OCI-LY7 (cell line): ENCODE measurements at regions not wholly inside any gene's neighbourhood (a gene's known extent, or its start where the extent isn't known, plus 50 kb on each side); places are given as distances from the start of the nearest gene placed in this dataset.

ENCODE experiments used
- BruUV-seq: library from RNA; stranded (reverse); fragments of 400-500 nt; replicated peaks from 2 replicates; lab custom pipeline; 2021; lab: Mats Ljungman, UMichigan
- CTCF ChIA-PET: fragments of 300-600 bp; sonication (Branson Sonifier 250); formaldehyde crosslinking; loops from one replicate; lab custom pipeline; 2022; ENCODE audit warnings: antibody characterized with exemption; ENCODE audit not compliant: unreplicated experiment; lab: Charles Lee
- POLR2A ChIA-PET: fragments of 300-600 bp; sonication (Branson Sonifier 250); formaldehyde crosslinking; loops from one replicate; lab custom pipeline; 2022; ENCODE audit warnings: antibody characterized with exemption; lab: Charles Lee
- DNase-seq: peaks from one replicate; pipeline ENCODE4 v3.0.0-alpha.2; 2015; ENCODE audit warnings: low spot score
- H2AFZ ChIP-seq: fragments of 200-600 bp; sonication (generic), shearing (Covaris generic); 2 replicates; pipeline ENCODE4 v1.6.1; 2014; ENCODE audit warnings: mild to moderate bottlenecking, antibody characterized with exemption, low read length, moderate library complexity
- H3K27ac ChIP-seq: fragments of 200-600 bp; sonication (generic); 2 replicates; pipeline ENCODE4 v1.5.1; 2014; ENCODE audit warnings: mixed run types, low read depth, mild to moderate bottlenecking, moderate library complexity, low read length, inconsistent platforms; ENCODE audit not compliant: poor library complexity, severe bottlenecking
- H3K36me3 ChIP-seq: fragments of 200-600 bp; sonication (generic); 2 replicates; pipeline ENCODE4 v1.6.1; 2014; ENCODE audit warnings: mild to moderate bottlenecking, antibody characterized with exemption, low read length, moderate library complexity, mixed read lengths; ENCODE audit not compliant: insufficient read depth
- H3K4me1 ChIP-seq: fragments of 200-600 bp; sonication (generic); 2 replicates; pipeline ENCODE4 v1.5.1; 2014; ENCODE audit warnings: mild to moderate bottlenecking, low read length; ENCODE audit not compliant: insufficient read depth, poor library complexity, severe bottlenecking
- H3K4me2 ChIP-seq: fragments of 200-600 bp; sonication (generic); 2 replicates; pipeline ENCODE4 v1.6.1; 2014; ENCODE audit warnings: mild to moderate bottlenecking, low read length
- H3K4me3 ChIP-seq: fragments of 200-600 bp; sonication (generic); 2 replicates; pipeline ENCODE4 v1.5.1; 2014; ENCODE audit warnings: mild to moderate bottlenecking, low read depth, low read length; ENCODE audit not compliant: poor library complexity, severe bottlenecking
- H3K79me2 ChIP-seq: fragments of 200-600 bp; sonication (generic); 2 replicates; pipeline ENCODE4 v1.6.1; 2016; ENCODE audit warnings: low read depth, mild to moderate bottlenecking, low read length, moderate library complexity, mixed read lengths; ENCODE audit not compliant: insufficient read depth
- H3K9me2 ChIP-seq: fragments of 200-600 bp; sonication (generic); 2 replicates; pipeline ENCODE4 v1.6.1; 2016; ENCODE audit warnings: mild to moderate bottlenecking, low read length, mixed read lengths; ENCODE audit not compliant: insufficient read depth
- H3K9me3 ChIP-seq: fragments of 200-600 bp; sonication (generic); 2 replicates; pipeline ENCODE4 v1.6.1; 2014; ENCODE audit warnings: mild to moderate bottlenecking, mixed run types, low read length, mixed read lengths
- H4K20me1 ChIP-seq: fragments of 200-600 bp; sonication (generic); 2 replicates; pipeline ENCODE4 v1.6.1; 2014; ENCODE audit warnings: mild to moderate bottlenecking, antibody characterized with exemption, low read length, moderate library complexity, mixed read lengths; ENCODE audit not compliant: insufficient read depth
- CTCF ChIP-seq: fragments of 200-600 bp; sonication (generic); conservative IDR thresholded peaks from 2 replicates; pipeline ENCODE4 v1.5.1; 2014; ENCODE audit warnings: mild to moderate bottlenecking, antibody characterized with exemption, low read length, moderate library complexity, mixed read lengths
- EZH2phosphoT487 ChIP-seq: fragments of 200-600 bp; sonication (generic); IDR thresholded peaks from 2 replicates; pipeline ENCODE4 v1.6.1; 2018; ENCODE audit warnings: low read depth, borderline replicate concordance, mild to moderate bottlenecking, mixed run types, antibody characterized with exemption, low read length, moderate library complexity, mixed read lengths
- intact Hi-C: fragments of 100-400 bp; cut with micrococcal nuclease; formaldehyde crosslinking; loops from one replicate; pipeline ENCODE4 v1.10.0; 2022; ENCODE audit not compliant: unreplicated experiment

GRCh38 chr3:82424031-82424339 lies 662.5 kb upstream of the GBE1 start:
- no peaks in the 10 kb centered on the region for H3K9me3 ChIP-seq
- no peak overlapping the region for H3K4me3 ChIP-seq
- no peak overlapping the region for H2AFZ ChIP-seq
- no peaks in the 10 kb centered on the region for H3K4me1 ChIP-seq
- no peaks in the 10 kb centered on the region for H3K79me2 ChIP-seq
- no peak overlapping the region for H3K4me2 ChIP-seq
- ChIA-PET CTCF (no interaction called here), POLR2A (no interaction called here)
- H3K36me3 ChIP-seq: no peaks in the 10 kb centered on the region
- intact Hi-C loops: no loop called here
- DNase-seq: no peak
- TF ChIP-seq CTCF (no peak), EZH2phosphoT487 (no peak)
- no peaks in the 10 kb centered on the region for H4K20me1 ChIP-seq
- no peaks in the 10 kb centered on the region for H3K9me2 ChIP-seq
- no TSS peak for BruUV-seq
- no peak overlapping the region for H3K27ac ChIP-seq

- ChIA-PET CTCF (no interaction called here), POLR2A (no interaction called here)
- no peak overlapping the region for H3K27ac ChIP-seq
- no peak for DNase-seq
- no peaks in the 10 kb centered on the region for H4K20me1 ChIP-seq
- H3K9me3 ChIP-seq: no peaks in the 10 kb centered on the region
- no peaks in the 10 kb centered on the region for H3K9me2 ChIP-seq
- TF ChIP-seq EZH2phosphoT487 (no peak), CTCF (no peak)
- intact Hi-C loops: no loop called here
- H3K4me3 ChIP-seq: no peak overlapping the region
- no peaks in the 10 kb centered on the region for H3K79me2 ChIP-seq
- no peak overlapping the region for H3K4me2 ChIP-seq
- no peaks in the 10 kb centered on the region for H3K36me3 ChIP-seq
- no TSS peak for BruUV-seq
- no peaks in the 10 kb centered on the region for H3K4me1 ChIP-seq
- H2AFZ ChIP-seq: no peak overlapping the region
Measured at GRCh38 chr3:82423268-82424030, 662.0 kb upstream of the GBE1 start.

- BruUV-seq: no TSS peak
- TF ChIP-seq CTCF (no peak), EZH2phosphoT487 (no peak)
- intact Hi-C loops: no loop called here
- no peak for DNase-seq
- H3K9me2 ChIP-seq: no peaks in the 10 kb centered on the region
- H3K36me3 ChIP-seq: no peaks in the 10 kb centered on the region
- H4K20me1 ChIP-seq: no peaks in the 10 kb centered on the region
- no peaks in the 10 kb centered on the region for H3K9me3 ChIP-seq
- H2AFZ ChIP-seq: no peak overlapping the region
- H3K4me1 ChIP-seq: no peaks in the 10 kb centered on the region
- POLR2A ChIA-PET: no interaction called here
- no peaks in the 10 kb centered on the region for H3K79me2 ChIP-seq
- no peak overlapping the region for H3K27ac ChIP-seq
- H3K4me3 ChIP-seq: no peak overlapping the region
- CTCF ChIA-PET: no interaction called here
- no peak overlapping the region for H3K4me2 ChIP-seq
Measured at GRCh38 chr3:82416830-82417229, 655.4 kb upstream of the GBE1 start.
